ENCODE measurements at regions not wholly inside any gene's neighbourhood (a gene's known extent, or its start where the extent isn't known, plus 50 kb on each side); places are given as distances from the start of the nearest gene placed in this dataset.
A peak's percentile ranks its signal among the peaks of the same experiment; 100 is the strongest.

DNA sequence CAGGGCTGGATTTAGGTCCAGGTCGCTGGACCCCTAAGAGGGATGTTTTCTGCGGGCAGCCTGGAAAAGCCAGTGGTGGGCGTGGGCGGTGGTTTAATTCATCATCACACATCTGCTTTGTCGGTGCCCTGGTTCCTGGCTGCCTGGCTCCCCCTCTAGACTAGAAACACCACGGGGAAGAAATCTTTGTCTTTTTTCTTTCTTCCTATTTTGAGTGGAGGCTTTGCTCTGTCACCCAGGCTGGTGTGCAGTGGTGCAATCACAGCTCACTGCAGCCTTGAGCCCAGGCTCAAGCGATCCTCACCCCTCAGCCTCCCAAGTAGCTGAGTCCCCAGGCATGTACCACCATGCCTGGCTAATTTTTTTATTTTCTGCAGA lies 86.6 kb upstream of the LINC01488 start:
- no peak for DNase-seq

DNA sequence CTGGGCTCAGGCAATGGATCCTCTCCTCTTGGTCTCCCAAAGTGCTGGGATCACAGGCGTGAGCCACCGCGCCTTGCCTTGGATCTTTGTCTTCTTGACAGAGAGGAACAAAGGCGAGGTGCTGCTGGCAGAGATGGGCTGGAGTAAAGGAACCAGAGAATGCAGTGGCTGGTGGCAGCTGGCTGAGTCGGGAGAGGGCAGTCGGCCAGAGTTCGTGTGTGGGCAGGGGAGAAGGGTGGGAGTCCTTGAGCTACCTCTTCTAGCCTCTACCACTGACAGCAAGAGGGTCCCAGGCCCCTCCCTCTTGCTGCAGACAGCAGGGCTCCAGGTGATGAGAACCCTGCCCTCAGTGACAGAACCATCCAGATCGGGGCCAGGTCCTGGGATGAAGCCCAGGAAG lies 86.2 kb upstream of the LINC01488 start:
- no peak for DNase-seq

- no peak for DNase-seq
Observed at GRCh38 chr11:69396051-69396947, 85.2 kb upstream of the LINC01488 start.

- DNase-seq: no peak
Observed at GRCh38 chr11:69396948-69397307, 84.5 kb upstream of the LINC01488 start.

- no peak for DNase-seq
Observed at GRCh38 chr11:69397732-69398131, 83.7 kb upstream of the LINC01488 start.

GRCh38 chr11:69398529-69399492 lies 82.7 kb upstream of the LINC01488 start:
- no peak for DNase-seq

- no peak for DNase-seq
Observed at GRCh38 chr11:69400140-69400539, 81.3 kb upstream of the LINC01488 start.

- DNase-seq: no peak
Observed at GRCh38 chr11:69400771-69401590, 80.5 kb upstream of the LINC01488 start.

GRCh38 chr11:69401715-69402114 lies 79.7 kb upstream of the LINC01488 start:
- no peak for DNase-seq

- DNase-seq: no peak
Observed at GRCh38 chr11:69402251-69402887, 79.1 kb upstream of the LINC01488 start.

- DNase-seq: peak; percentile 5
Observed at GRCh38 chr11:69403556-69404215, 77.8 kb upstream of the LINC01488 start.

DNA sequence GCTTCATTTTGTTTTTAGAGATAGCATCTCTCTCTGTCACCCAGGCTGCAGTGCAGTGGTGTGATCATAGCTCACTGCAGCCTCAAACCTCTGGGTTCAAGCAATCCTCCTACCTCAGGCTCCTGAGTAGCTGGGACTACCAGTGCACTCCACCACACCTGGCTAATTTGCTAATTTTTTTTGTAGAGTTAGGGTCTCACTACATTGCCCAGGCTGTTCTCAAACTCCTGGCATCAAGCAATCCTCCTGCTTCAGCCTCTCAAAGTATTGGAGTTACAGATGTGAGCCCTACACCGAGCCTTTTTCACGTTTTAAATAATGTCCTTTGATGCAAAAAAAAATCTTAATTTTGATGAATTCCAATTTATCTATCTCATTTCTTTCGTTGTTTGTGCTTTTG lies 75.4 kb upstream of the LINC01488 start:
- no peak for DNase-seq

DNA sequence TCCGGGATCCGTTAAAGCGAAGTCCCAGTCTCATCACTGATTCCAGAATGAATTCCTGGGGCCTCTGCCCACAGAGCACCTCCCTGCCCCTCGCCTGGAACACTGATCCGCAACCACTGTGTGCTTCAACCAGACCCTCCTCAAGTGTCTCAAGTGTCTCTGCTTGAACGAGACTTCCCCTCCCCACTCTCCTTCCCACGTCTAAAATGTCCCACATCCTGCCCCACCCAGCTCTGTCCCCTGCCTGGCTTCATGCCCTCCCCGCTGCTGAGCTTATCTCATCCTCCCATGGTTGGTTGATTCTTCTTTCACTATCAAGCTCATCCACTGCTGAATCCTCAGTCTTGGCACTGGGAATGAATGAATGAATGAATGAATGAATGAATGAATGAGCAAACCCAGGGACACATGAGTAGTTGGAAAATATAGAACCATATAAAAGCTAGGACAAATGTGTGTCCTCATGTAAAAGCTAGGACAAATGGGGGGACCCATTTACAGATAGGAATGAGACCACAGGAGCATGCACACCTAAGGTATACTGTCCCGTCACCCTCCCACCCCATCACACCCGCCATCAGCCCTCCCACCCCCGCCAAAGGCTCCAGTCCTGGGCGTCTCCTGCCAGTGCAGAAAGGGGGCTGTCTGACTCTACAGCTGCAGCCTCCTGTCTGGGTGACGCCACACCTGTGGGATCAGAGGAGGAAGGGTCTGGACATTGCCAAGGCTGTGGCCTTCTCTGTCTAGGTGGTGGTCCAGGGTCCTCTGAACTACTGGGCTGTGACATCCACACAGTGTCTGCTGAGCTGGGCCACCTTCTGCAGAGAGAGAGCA lies 71.4 kb upstream of the LINC01488 start:
- DNase-seq: no peak

DNA sequence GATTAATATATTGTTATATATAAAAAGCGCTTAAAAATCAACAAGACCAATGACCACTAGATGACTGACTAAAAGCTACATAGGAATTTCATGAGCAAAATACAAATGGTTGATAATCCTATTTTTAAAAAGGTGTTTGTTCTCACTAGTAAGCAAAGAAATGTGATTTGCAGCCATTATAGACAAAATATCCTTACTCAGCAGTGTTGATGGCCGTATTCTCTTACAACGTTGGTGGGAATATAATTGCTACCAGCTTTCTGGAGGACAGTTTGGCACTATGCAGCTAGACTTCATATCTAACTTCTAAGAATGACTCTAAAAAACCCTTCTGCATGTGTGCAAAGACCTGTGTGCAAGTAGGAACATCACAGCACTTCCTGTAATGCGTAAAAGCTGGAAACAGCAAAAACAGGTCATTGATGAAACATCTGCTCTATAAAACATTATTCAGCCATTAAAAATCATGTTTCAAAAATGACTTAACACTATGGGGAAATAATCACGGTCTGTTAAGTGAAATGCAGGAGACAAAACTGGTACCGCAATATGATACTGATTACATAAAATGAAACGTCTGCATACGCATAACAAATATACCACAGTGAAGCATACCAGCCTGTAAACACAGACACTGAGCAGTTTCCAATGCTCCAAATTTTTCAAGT lies 70.1 kb upstream of the LINC01488 start:
- DNase-seq: no peak

GRCh38 chr11:69413015-69413801 lies 68.3 kb upstream of the LINC01488 start:
- no peak for DNase-seq

- no peak for DNase-seq
Observed at GRCh38 chr11:69413993-69414392, 67.5 kb upstream of the LINC01488 start.

DNA sequence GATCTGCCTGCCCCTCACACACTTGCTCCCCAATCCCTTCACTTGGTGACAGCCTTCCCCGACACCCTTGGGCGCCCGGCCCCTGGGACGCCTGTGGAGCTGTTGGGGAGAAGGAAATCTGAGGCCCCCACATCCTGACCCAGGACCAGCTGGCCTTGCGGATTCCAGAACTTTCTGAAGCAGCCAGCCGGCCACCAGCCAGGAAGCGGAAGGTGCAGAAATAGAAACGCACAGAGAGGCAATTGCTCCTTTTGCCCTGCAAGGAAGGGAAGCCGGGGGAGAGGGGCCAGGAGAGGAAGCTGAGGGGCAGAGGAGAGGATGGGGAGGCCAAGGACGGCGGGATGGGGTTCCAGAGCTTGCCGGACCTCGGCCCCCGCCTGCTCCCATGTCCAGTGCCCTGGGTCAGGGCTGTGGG lies 66.7 kb upstream of the LINC01488 start:
- no peak for DNase-seq

- DNase-seq: no peak
Observed at GRCh38 chr11:69415411-69416142, 65.9 kb upstream of the LINC01488 start.

- DNase-seq: no peak
Observed at GRCh38 chr11:69416143-69416515, 65.3 kb upstream of the LINC01488 start.

All from activated CD8-positive, alpha-beta memory T cell treated with anti-CD3 and anti-CD28 coated beads, Interleukin-2, amount 50 U/mL, for 4 hours (primary cell).